ENCODE measurements at regions not wholly inside any gene's neighbourhood (a gene's known extent, or its start where the extent isn't known, plus 50 kb on each side); places are given as distances from the start of the nearest gene placed in this dataset.

DNA sequence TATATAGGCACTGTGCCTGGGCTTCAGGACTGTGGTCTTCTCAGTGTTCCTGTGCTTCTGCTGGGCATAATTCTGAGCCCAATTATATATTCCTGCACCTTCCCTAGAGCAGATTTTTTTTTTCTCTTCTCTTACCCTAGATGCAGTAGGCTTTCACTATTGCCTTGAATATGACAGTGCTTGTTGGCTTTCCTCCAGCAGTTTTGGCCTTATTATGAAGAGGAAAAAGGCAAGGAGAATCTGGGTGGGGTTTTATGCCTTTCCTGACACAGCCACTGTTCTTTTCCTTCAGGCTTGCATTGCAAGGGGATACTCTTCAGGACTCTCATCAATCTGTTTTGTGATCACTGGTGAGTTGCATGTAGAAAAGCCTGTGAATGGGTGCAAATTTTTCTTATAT, 221.9 kb upstream of the CELF4 start:
- TF ChIP-seq, protein P1, sequence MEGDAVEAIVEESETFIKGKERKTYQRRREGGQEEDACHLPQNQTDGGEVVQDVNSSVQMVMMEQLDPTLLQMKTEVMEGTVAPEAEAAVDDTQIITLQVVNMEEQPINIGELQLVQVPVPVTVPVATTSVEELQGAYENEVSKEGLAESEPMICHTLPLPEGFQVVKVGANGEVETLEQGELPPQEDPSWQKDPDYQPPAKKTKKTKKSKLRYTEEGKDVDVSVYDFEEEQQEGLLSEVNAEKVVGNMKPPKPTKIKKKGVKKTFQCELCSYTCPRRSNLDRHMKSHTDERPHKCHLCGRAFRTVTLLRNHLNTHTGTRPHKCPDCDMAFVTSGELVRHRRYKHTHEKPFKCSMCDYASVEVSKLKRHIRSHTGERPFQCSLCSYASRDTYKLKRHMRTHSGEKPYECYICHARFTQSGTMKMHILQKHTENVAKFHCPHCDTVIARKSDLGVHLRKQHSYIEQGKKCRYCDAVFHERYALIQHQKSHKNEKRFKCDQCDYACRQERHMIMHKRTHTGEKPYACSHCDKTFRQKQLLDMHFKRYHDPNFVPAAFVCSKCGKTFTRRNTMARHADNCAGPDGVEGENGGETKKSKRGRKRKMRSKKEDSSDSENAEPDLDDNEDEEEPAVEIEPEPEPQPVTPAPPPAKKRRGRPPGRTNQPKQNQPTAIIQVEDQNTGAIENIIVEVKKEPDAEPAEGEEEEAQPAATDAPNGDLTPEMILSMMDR (IDR thresholded peaks at IDR 0.05), result no peak
- TF ChIP-seq POLR2A (IDR thresholded peaks at IDR 0.05), result no peak

Data from Peyer's patch (tissue), 4 donors.